ENCODE measurements at regions not wholly inside any gene's neighbourhood (a gene's known extent, or its start where the extent isn't known, plus 50 kb on each side); places are given as distances from the start of the nearest gene placed in this dataset.
"Not testable (repeated sequence)": the region's sequence is repeated elsewhere in the genome, so short reads cannot be mapped to it uniquely, and the experiment has no call there.

- DNase-seq (no peak), ATAC-seq (replicated peaks) (no peak)
- no peaks in the 10 kb centered on the region for H3K27me3 Mint-ChIP-seq
- H3K4me1 Mint-ChIP-seq (ENCODE audit: low read depth in 2 of 2): no peaks in the 10 kb centered on the region
- H3K36me3 Mint-ChIP-seq (ENCODE audit: insufficient read depth): no peaks in the 10 kb centered on the region
- no peak overlapping the region for H3K27ac Mint-ChIP-seq
- H3K4me3 Mint-ChIP-seq: no peak overlapping the region
- no peaks in the 10 kb centered on the region for H3K9me3 Mint-ChIP-seq
Observed at GRCh38 chr3:144777906-144778305, 806.3 kb downstream of the DIPK2A start.

- Mint-ChIP-seq H3K4me3 (no peak overlapping the region), H3K27ac (no peak overlapping the region), H3K36me3 (ENCODE audit: insufficient read depth) (no peaks in the 10 kb centered on the region), H3K9me3 (no peaks in the 10 kb centered on the region), H3K27me3 (no peaks in the 10 kb centered on the region), H3K4me1 (ENCODE audit: low read depth in 2 of 2) (no peaks in the 10 kb centered on the region)
- DNase-seq (no peak), ATAC-seq (replicated peaks) (no peak)
Observed at GRCh38 chr3:144791034-144791433, 819.4 kb downstream of the DIPK2A start.

- ATAC-seq (replicated peaks): no peak
- Mint-ChIP-seq H3K4me3 (no peak overlapping the region), H3K9me3 (peaks cover 3 to 7% of the 10 kb centered on the region in 2 donors)
Observed at GRCh38 chr3:144801890-144802289, 830.3 kb downstream of the DIPK2A start.

GRCh38 chr3:144809380-144809779 lies 837.8 kb downstream of the DIPK2A start:
- Mint-ChIP-seq H3K27me3 (no peaks in the 10 kb centered on the region), H3K4me1 (ENCODE audit: low read depth in 2 of 2) (no peaks in the 10 kb centered on the region)

More at GRCh38 chr3:144801890-144802289, 830.3 kb downstream of the DIPK2A start:
- H3K27me3 Mint-ChIP-seq: no peaks in the 10 kb centered on the region
- no peaks in the 10 kb centered on the region for H3K4me1 Mint-ChIP-seq (ENCODE audit: low read depth in 2 of 2)
- no peak for DNase-seq
- no peaks in the 10 kb centered on the region for H3K36me3 Mint-ChIP-seq (ENCODE audit: insufficient read depth)
- H3K27ac Mint-ChIP-seq: no peak overlapping the region

GRCh38 chr3:144810160-144810559 lies 838.5 kb downstream of the DIPK2A start:
- DNase-seq (no peak), ATAC-seq (replicated peaks) (no peak)
- Mint-ChIP-seq H3K4me1 (ENCODE audit: low read depth in 2 of 2) (no peaks in the 10 kb centered on the region), H3K4me3 (no peak overlapping the region), H3K27ac (no peak overlapping the region), H3K36me3 (ENCODE audit: insufficient read depth) (no peaks in the 10 kb centered on the region), H3K27me3 (no peaks in the 10 kb centered on the region), H3K9me3 (peaks cover 1 to 6% of the 10 kb centered on the region in 2 donors)

More at GRCh38 chr3:144809380-144809779, 837.8 kb downstream of the DIPK2A start:
- Mint-ChIP-seq H3K9me3 (peaks cover 1 to 6% of the 10 kb centered on the region in 2 donors), H3K27ac (no peak overlapping the region), H3K36me3 (ENCODE audit: insufficient read depth) (no peaks in the 10 kb centered on the region), H3K4me3 (no peak overlapping the region)
- ATAC-seq (replicated peaks) (no peak), DNase-seq (no peak)

- Mint-ChIP-seq H3K27ac (no peak overlapping the region), H3K36me3 (ENCODE audit: insufficient read depth) (no peaks in the 10 kb centered on the region), H3K27me3 (no peaks in the 10 kb centered on the region), H3K4me1 (ENCODE audit: low read depth in 2 of 2) (no peaks in the 10 kb centered on the region), H3K9me3 (peaks cover 3 to 5% of the 10 kb centered on the region in 2 donors), H3K4me3 (no peak overlapping the region)
- ATAC-seq (replicated peaks): no peak
- DNase-seq: no peak
Observed at GRCh38 chr3:144815655-144816054, 844.0 kb downstream of the DIPK2A start.

GRCh38 chr3:144816323-144816722 lies 844.7 kb downstream of the DIPK2A start:
- no peaks in the 10 kb centered on the region for H3K4me1 Mint-ChIP-seq (ENCODE audit: low read depth in 2 of 2)
- no peaks in the 10 kb centered on the region for H3K36me3 Mint-ChIP-seq (ENCODE audit: insufficient read depth)
- peaks cover 3 to 12% of the 10 kb centered on the region in 2 donors for H3K9me3 Mint-ChIP-seq
- H3K27ac Mint-ChIP-seq: no peak overlapping the region
- DNase-seq (no peak), ATAC-seq (replicated peaks) (no peak)
- no peaks in the 10 kb centered on the region for H3K27me3 Mint-ChIP-seq
- H3K4me3 Mint-ChIP-seq: no peak overlapping the region

GRCh38 chr3:144818973-144819372 lies 847.4 kb downstream of the DIPK2A start:
- no peak overlapping the region for H3K27ac Mint-ChIP-seq
- no peak overlapping the region for H3K4me3 Mint-ChIP-seq
- no peaks in the 10 kb centered on the region for H3K4me1 Mint-ChIP-seq (ENCODE audit: low read depth in 2 of 2)
- DNase-seq (no peak), ATAC-seq (replicated peaks) (no peak)
- no peaks in the 10 kb centered on the region for H3K36me3 Mint-ChIP-seq (ENCODE audit: insufficient read depth)
- H3K9me3 Mint-ChIP-seq: peaks cover 3 to 14% of the 10 kb centered on the region in 2 donors
- H3K27me3 Mint-ChIP-seq: no peaks in the 10 kb centered on the region

- H3K27me3 Mint-ChIP-seq; DNase-seq; H3K27ac Mint-ChIP-seq; H3K4me1 Mint-ChIP-seq (ENCODE audit: low read depth in 2 of 2); H3K36me3 Mint-ChIP-seq (ENCODE audit: insufficient read depth); ATAC-seq (replicated peaks); H3K4me3 Mint-ChIP-seq: not testable (repeated sequence)
- peaks cover 3 to 14% of the 10 kb centered on the region in 2 donors for H3K9me3 Mint-ChIP-seq
Observed at GRCh38 chr3:144820232-144820631, 848.6 kb downstream of the DIPK2A start.

GRCh38 chr3:144820726-144821125 lies 849.1 kb downstream of the DIPK2A start:
- DNase-seq (no peak), ATAC-seq (replicated peaks) (no peak)
- H3K4me1 Mint-ChIP-seq (ENCODE audit: low read depth in 2 of 2): no peaks in the 10 kb centered on the region

GRCh38 chr3:144821583-144821982 lies 850.0 kb downstream of the DIPK2A start:
- Mint-ChIP-seq H3K27ac (no peak overlapping the region), H3K4me3 (no peak overlapping the region), H3K4me1 (ENCODE audit: low read depth in 2 of 2) (no peaks in the 10 kb centered on the region), H3K9me3 (peaks cover 3 to 14% of the 10 kb centered on the region in 2 donors), H3K36me3 (ENCODE audit: insufficient read depth) (no peaks in the 10 kb centered on the region), H3K27me3 (no peaks in the 10 kb centered on the region)
- no peak for DNase-seq
- no peak for ATAC-seq (replicated peaks)

More at GRCh38 chr3:144820726-144821125, 849.1 kb downstream of the DIPK2A start:
- H3K36me3 Mint-ChIP-seq (ENCODE audit: insufficient read depth): no peaks in the 10 kb centered on the region
- H3K27ac Mint-ChIP-seq: no peak overlapping the region
- H3K9me3 Mint-ChIP-seq: peaks cover 3 to 14% of the 10 kb centered on the region in 2 donors
- no peaks in the 10 kb centered on the region for H3K27me3 Mint-ChIP-seq
- H3K4me3 Mint-ChIP-seq: no peak overlapping the region

GRCh38 chr3:144822671-144823070 lies 851.0 kb downstream of the DIPK2A start:
- Mint-ChIP-seq H3K27ac (no peak overlapping the region), H3K9me3 (peaks cover 0 to 14% of the 10 kb centered on the region in 2 donors), H3K4me3 (no peak overlapping the region), H3K4me1 (ENCODE audit: low read depth in 2 of 2) (no peaks in the 10 kb centered on the region), H3K36me3 (ENCODE audit: insufficient read depth) (no peaks in the 10 kb centered on the region), H3K27me3 (no peaks in the 10 kb centered on the region)
- ATAC-seq (replicated peaks) (no peak), DNase-seq (no peak)

GRCh38 chr3:144831955-144832716 lies 860.5 kb downstream of the DIPK2A start:
- no peaks in the 10 kb centered on the region for H3K27me3 Mint-ChIP-seq
- peaks cover 7 to 11% of the 10 kb centered on the region in 2 donors for H3K9me3 Mint-ChIP-seq
- no peak for DNase-seq
- no peak overlapping the region for H3K27ac Mint-ChIP-seq
- H3K36me3 Mint-ChIP-seq (ENCODE audit: insufficient read depth): no peaks in the 10 kb centered on the region
- ATAC-seq (replicated peaks): no peak
- H3K4me3 Mint-ChIP-seq: no peak overlapping the region
- H3K4me1 Mint-ChIP-seq (ENCODE audit: low read depth in 2 of 2): no peaks in the 10 kb centered on the region

- H3K4me1 Mint-ChIP-seq (ENCODE audit: low read depth in 2 of 2): no peaks in the 10 kb centered on the region
- ATAC-seq (replicated peaks) (no peak), DNase-seq (no peak)
- H3K9me3 Mint-ChIP-seq: peaks cover 13% of the 10 kb centered on the region in 2 donors
- no peak overlapping the region for H3K4me3 Mint-ChIP-seq
- H3K27me3 Mint-ChIP-seq: no peaks in the 10 kb centered on the region
- H3K27ac Mint-ChIP-seq: no peak overlapping the region
- no peaks in the 10 kb centered on the region for H3K36me3 Mint-ChIP-seq (ENCODE audit: insufficient read depth)
Observed at GRCh38 chr3:144839991-144840390, 868.4 kb downstream of the DIPK2A start.
